ENCODE measurements at regions not wholly inside any gene's neighbourhood (a gene's known extent, or its start where the extent isn't known, plus 50 kb on each side); places are given as distances from the start of the nearest gene placed in this dataset.

GRCh38 chr20:11103866-11104265 lies 430.1 kb upstream of the JAG1 start:
- TF ChIP-seq CTCF (IDR thresholded peaks at IDR 0.05) (no peak), POLR2AphosphoS5 (IDR thresholded peaks at IDR 0.05) (no peak), POLR2A (IDR thresholded peaks at IDR 0.05) (no peak), EP300 (IDR thresholded peaks at IDR 0.05) (no peak)
